ENCODE measurements at regions not wholly inside any gene's neighbourhood (a gene's known extent, or its start where the extent isn't known, plus 50 kb on each side); places are given as distances from the start of the nearest gene placed in this dataset.

GRCh38 chr12:115840159-115840558 lies 437.3 kb downstream of the MED13L start:
- no peaks in the 10 kb centered on the region; the same call in 1 of the 2 replicates for H3K23me2 ChIP-seq (ENCODE audit: low read depth, low read length)
- 75% methylated on average over 10 of the region's 10 CpGs; no CpG with 5 or more reads in 1 of the 2 experiments for WGBS, 2 experiments (ENCODE audit: extremely low coverage in 1 of 2, insufficient coverage in 1 of 2, insufficient read length in 1 of 2, insufficient replicate concordance in 2 of 2, low coverage in 1 of 2, low lambda C conversion rate in 2 of 2, missing lambda C conversion rate in 1 of 2)
- FAIRE-seq = no peak

More at GRCh38 chr12:115840159-115840558, 437.3 kb downstream of the MED13L start:
- H3K56ac ChIP-seq (replicated peaks; ENCODE audit: insufficient read length, low read depth, low read length) = no peak overlapping the region
- TF ChIP-seq CTCF (IDR thresholded peaks at IDR 0.05; ENCODE audit: control extremely low read depth in 1 of 3, insufficient read depth in 1 of 3, low read depth in 1 of 3, low read length in 3 of 3) (no peak), CHD1 (IDR thresholded peaks at IDR 0.05; ENCODE audit: low read depth, low read length) (no peak), GTF2F1 (IDR thresholded peaks at IDR 0.05; ENCODE audit: borderline replicate concordance, low read depth, low read length) (no peak), KDM5A (IDR thresholded peaks at IDR 0.05; ENCODE audit: low read length) (no peak), KDM4A (IDR thresholded peaks at IDR 0.05; ENCODE audit: low read depth, low read length, severe bottlenecking) (no peak), KDM1A (IDR thresholded peaks at IDR 0.05; ENCODE audit: borderline replicate concordance, low read length) (no peak)
- no peak overlapping the region for H2BK12ac ChIP-seq (ENCODE audit: low read depth, low read length)
- H4K91ac ChIP-seq (replicated peaks; ENCODE audit: insufficient read length, low read length) = no peak overlapping the region
- no peak overlapping the region for H2BK120ac ChIP-seq (replicated peaks; ENCODE audit: low read depth, low read length)
- H3K27me3 ChIP-seq (replicated peaks in 1 of 4; ENCODE audit: control insufficient read depth in 3 of 4, extremely low read depth in 1 of 4, insufficient read depth in 3 of 4, low read length in 3 of 4) = no peaks in the 10 kb centered on the region
- CTCF ChIA-PET (ENCODE audit: partially characterized antibody) = interaction anchor here (1.5 to 1.8 kb wide), 2 partner anchors 19 to 31 kb away, joined by 3 to 5 read pairs; no protein-coding TSS in a partner anchor
- no peak overlapping the region for H2BK15ac ChIP-seq (ENCODE audit: low read length)
- H3K79me1 ChIP-seq (ENCODE audit: low read depth, low read length) = no peaks in the 10 kb centered on the region
- no peak for DNase-seq (ENCODE audit: low read depth in 1 of 2, low spot score in 2 of 2)
- no peaks in the 10 kb centered on the region for H4K20me1 ChIP-seq (replicated peaks in 1 of 2; ENCODE audit: control insufficient read depth in 1 of 2, insufficient read depth in 2 of 2, low read length in 2 of 2)
- no peaks in the 10 kb centered on the region for H3K36me3 ChIP-seq (ENCODE audit: control insufficient read depth in 2 of 4, insufficient read depth in 4 of 4, low read length in 3 of 4)
- H3K9ac ChIP-seq (replicated peaks in 1 of 4; ENCODE audit: extremely low read depth in 1 of 4, low read depth in 3 of 4, low read length in 3 of 4) = no peak overlapping the region
- H3K79me2 ChIP-seq (ENCODE audit: control insufficient read depth in 1 of 2, insufficient read depth in 2 of 2, low read length in 2 of 2) = no peaks in the 10 kb centered on the region
- H2AFZ ChIP-seq (ENCODE audit: low read length) = no peak overlapping the region
- no peak overlapping the region for H3K27ac ChIP-seq (ENCODE audit: low read depth, low read length)
- no peak overlapping the region for H2BK5ac ChIP-seq (ENCODE audit: low read depth, low read length)
- H3K9me3 ChIP-seq (ENCODE audit: insufficient read depth in 2 of 2, low read depth in 1 of 2, low read length in 1 of 2) = no peaks in the 10 kb centered on the region
- H3K4me2 ChIP-seq (ENCODE audit: insufficient read depth in 1 of 2, low read depth in 2 of 2, low read length in 2 of 2) = no peak overlapping the region
- H2BK20ac ChIP-seq (ENCODE audit: low read length) = no peak overlapping the region
- H4K5ac ChIP-seq (ENCODE audit: insufficient read length, low read depth, low read length) = no peak overlapping the region
- H2AK5ac ChIP-seq (ENCODE audit: low read depth, low read length) = no peak overlapping the region
- POLR2A ChIA-PET (ENCODE audit: partially characterized antibody) = no interaction called here
- no peaks in the 10 kb centered on the region for H3K4me1 ChIP-seq (replicated peaks in 1 of 4; ENCODE audit: control insufficient read depth in 3 of 4, insufficient read depth in 4 of 4, low read length in 3 of 4)
- H4K8ac ChIP-seq (ENCODE audit: extremely low read depth, insufficient read depth, low read length) = no peak overlapping the region
- H3K23ac ChIP-seq (ENCODE audit: insufficient read length) = no peak overlapping the region
- no peak overlapping the region for H3K4me3 ChIP-seq (ENCODE audit: extremely low read depth in 1 of 4, insufficient read depth in 2 of 4, low read depth in 3 of 4, low read length in 4 of 4)
- H3K14ac ChIP-seq (ENCODE audit: insufficient read length) = no peak overlapping the region
- no peak overlapping the region for H3K18ac ChIP-seq (ENCODE audit: extremely low read depth, low read length)
- no peak overlapping the region for H3K4ac ChIP-seq (replicated peaks; ENCODE audit: insufficient read length, low read depth, low read length)

Measured in H1 (cell line).